ENCODE measurements at regions not wholly inside any gene's neighbourhood (a gene's known extent, or its start where the extent isn't known, plus 50 kb on each side); places are given as distances from the start of the nearest gene placed in this dataset.
"Not testable (repeated sequence)": the region's sequence is repeated elsewhere in the genome, so short reads cannot be mapped to it uniquely, and the experiment has no call there.

- no peak for FAIRE-seq
- WGBS, 3 donors = 35 to 60% (median 48%) methylated on average over 3 of the region's 3 CpGs
These were observed 77.3 kb upstream of the ZNF366 start for GRCh38 chr5:72584466-72584865.

GRCh38 chr5:72579290-72579689 lies 72.1 kb upstream of the ZNF366 start:
- FAIRE-seq = not testable (repeated sequence)
- WGBS, 3 donors = 94 to 97% (median 95%) methylated on average over 2 of the region's 2 CpGs

More at GRCh38 chr5:72584466-72584865, 77.3 kb upstream of the ZNF366 start:
- no peaks in the 10 kb centered on the region for H3K9me3 ChIP-seq (ENCODE audit: control insufficient read depth in 2 of 2, insufficient read depth in 1 of 2, low read depth in 1 of 2, low read length in 1 of 2)
- H3K4me3 ChIP-seq (ENCODE audit: low read depth in 1 of 3, low read length in 3 of 3) = no peak overlapping the region
- no peak overlapping the region for H3K27ac ChIP-seq (ENCODE audit: low read depth in 1 of 3, low read length in 2 of 3)
- DNase-seq = peak in 1 of 2 donors; percentile 28
- H3K4me1 ChIP-seq (ENCODE audit: control insufficient read depth in 3 of 3, insufficient read depth in 2 of 3, low read depth in 1 of 3, low read length in 2 of 3) = no peaks in the 10 kb centered on the region
- no peaks in the 10 kb centered on the region for H3K36me3 ChIP-seq (ENCODE audit: control insufficient read depth in 3 of 3, insufficient read depth in 2 of 3, low read depth in 1 of 3, low read length in 3 of 3)
- H3K27me3 ChIP-seq (ENCODE audit: control insufficient read depth in 3 of 3, insufficient read depth in 3 of 3, low read length in 3 of 3) = no peaks in the 10 kb centered on the region

GRCh38 chr5:72572236-72572765 lies 65.1 kb upstream of the ZNF366 start:
- no peak for FAIRE-seq
- Histone ChIP-seq H3K36me3 (ENCODE audit: control insufficient read depth in 3 of 3, insufficient read depth in 2 of 3, low read depth in 1 of 3, low read length in 3 of 3) (no peaks in the 10 kb centered on the region), H3K9me3 (ENCODE audit: control insufficient read depth in 2 of 2, insufficient read depth in 1 of 2, low read depth in 1 of 2, low read length in 1 of 2) (no peaks in the 10 kb centered on the region), H3K4me3 (ENCODE audit: low read depth in 1 of 3, low read length in 3 of 3) (no peak overlapping the region), H3K27me3 (ENCODE audit: control insufficient read depth in 3 of 3, insufficient read depth in 3 of 3, low read length in 3 of 3) (peaks cover 0 to 7% (median 0%) of the 10 kb centered on the region in 3 donors), H3K4me1 (ENCODE audit: control insufficient read depth in 3 of 3, insufficient read depth in 2 of 3, low read depth in 1 of 3, low read length in 2 of 3) (no peaks in the 10 kb centered on the region), H3K27ac (ENCODE audit: low read depth in 1 of 3, low read length in 2 of 3) (no peak overlapping the region)
- DNase-seq = no peak
- 71 to 85% (median 82%) methylated on average over 4 of the region's 4 CpGs for WGBS, 3 donors

More at GRCh38 chr5:72579290-72579689, 72.1 kb upstream of the ZNF366 start:
- not testable (repeated sequence) for H3K27me3 ChIP-seq (ENCODE audit: control insufficient read depth in 3 of 3, insufficient read depth in 3 of 3, low read length in 3 of 3); H3K4me1 ChIP-seq (ENCODE audit: control insufficient read depth in 3 of 3, insufficient read depth in 2 of 3, low read depth in 1 of 3, low read length in 2 of 3); H3K4me3 ChIP-seq (ENCODE audit: low read depth in 1 of 3, low read length in 3 of 3); H3K27ac ChIP-seq (ENCODE audit: low read depth in 1 of 3, low read length in 2 of 3); H3K36me3 ChIP-seq (ENCODE audit: control insufficient read depth in 3 of 3, insufficient read depth in 2 of 3, low read depth in 1 of 3, low read length in 3 of 3); H3K9me3 ChIP-seq (ENCODE audit: control insufficient read depth in 2 of 2, insufficient read depth in 1 of 2, low read depth in 1 of 2, low read length in 1 of 2); DNase-seq

- Histone ChIP-seq H3K36me3 (ENCODE audit: control insufficient read depth in 3 of 3, insufficient read depth in 2 of 3, low read depth in 1 of 3, low read length in 3 of 3) (no peaks in the 10 kb centered on the region), H3K4me1 (ENCODE audit: control insufficient read depth in 3 of 3, insufficient read depth in 2 of 3, low read depth in 1 of 3, low read length in 2 of 3) (no peaks in the 10 kb centered on the region), H3K9me3 (ENCODE audit: control insufficient read depth in 2 of 2, insufficient read depth in 1 of 2, low read depth in 1 of 2, low read length in 1 of 2) (no peaks in the 10 kb centered on the region), H3K4me3 (ENCODE audit: low read depth in 1 of 3, low read length in 3 of 3) (no peak overlapping the region), H3K27ac (ENCODE audit: low read depth in 1 of 3, low read length in 2 of 3) (no peak overlapping the region), H3K27me3 (ENCODE audit: control insufficient read depth in 3 of 3, insufficient read depth in 3 of 3, low read length in 3 of 3) (peaks cover 0 to 7% (median 0%) of the 10 kb centered on the region in 3 donors)
- DNase-seq = no peak
- 76 to 82% (median 77%) methylated on average over 5 of the region's 5 CpGs for WGBS, 3 donors
- FAIRE-seq = no peak
These were observed 62.3 kb upstream of the ZNF366 start for GRCh38 chr5:72569408-72569944.

GRCh38 chr5:72566746-72567145 lies 59.5 kb upstream of the ZNF366 start:
- H3K4me3 ChIP-seq (ENCODE audit: low read depth in 1 of 3, low read length in 3 of 3) = no peak overlapping the region
- 86 to 95% (median 95%) methylated on average over 1 of the region's 1 CpG for WGBS, 3 donors
- DNase-seq (no peak), FAIRE-seq (no peak)
- H3K9me3 ChIP-seq (ENCODE audit: control insufficient read depth in 2 of 2, insufficient read depth in 1 of 2, low read depth in 1 of 2, low read length in 1 of 2) = no peaks in the 10 kb centered on the region
- no peaks in the 10 kb centered on the region for H3K4me1 ChIP-seq (ENCODE audit: control insufficient read depth in 3 of 3, insufficient read depth in 2 of 3, low read depth in 1 of 3, low read length in 2 of 3)
- no peak overlapping the region for H3K27ac ChIP-seq (ENCODE audit: low read depth in 1 of 3, low read length in 2 of 3)
- H3K27me3 ChIP-seq (ENCODE audit: control insufficient read depth in 3 of 3, insufficient read depth in 3 of 3, low read length in 3 of 3) = peaks cover 0 to 2% (median 0%) of the 10 kb centered on the region in 3 donors
- H3K36me3 ChIP-seq (ENCODE audit: control insufficient read depth in 3 of 3, insufficient read depth in 2 of 3, low read depth in 1 of 3, low read length in 3 of 3) = no peaks in the 10 kb centered on the region

GRCh38 chr5:72565513-72566289 lies 58.5 kb upstream of the ZNF366 start:
- Histone ChIP-seq H3K4me3 (ENCODE audit: low read depth in 1 of 3, low read length in 3 of 3) (no peak overlapping the region), H3K9me3 (ENCODE audit: control insufficient read depth in 2 of 2, insufficient read depth in 1 of 2, low read depth in 1 of 2, low read length in 1 of 2) (no peaks in the 10 kb centered on the region), H3K27ac (ENCODE audit: low read depth in 1 of 3, low read length in 2 of 3) (no peak overlapping the region), H3K36me3 (ENCODE audit: control insufficient read depth in 3 of 3, insufficient read depth in 2 of 3, low read depth in 1 of 3, low read length in 3 of 3) (no peaks in the 10 kb centered on the region), H3K4me1 (ENCODE audit: control insufficient read depth in 3 of 3, insufficient read depth in 2 of 3, low read depth in 1 of 3, low read length in 2 of 3) (no peaks in the 10 kb centered on the region), H3K27me3 (ENCODE audit: control insufficient read depth in 3 of 3, insufficient read depth in 3 of 3, low read length in 3 of 3) (no peaks in the 10 kb centered on the region)
- 76 to 86% (median 78%) methylated on average over 8 of the region's 8 CpGs for WGBS, 3 donors
- no peak for DNase-seq
- FAIRE-seq = no peak

- H3K27ac ChIP-seq (ENCODE audit: low read depth in 1 of 3, low read length in 2 of 3) = no peak overlapping the region
- no peaks in the 10 kb centered on the region for H3K36me3 ChIP-seq (ENCODE audit: control insufficient read depth in 3 of 3, insufficient read depth in 2 of 3, low read depth in 1 of 3, low read length in 3 of 3)
- no peaks in the 10 kb centered on the region for H3K27me3 ChIP-seq (ENCODE audit: control insufficient read depth in 3 of 3, insufficient read depth in 3 of 3, low read length in 3 of 3)
- FAIRE-seq (no peak), DNase-seq (no peak)
- 86 to 94% (median 93%) methylated on average over 2 of the region's 2 CpGs for WGBS, 3 donors
- H3K4me3 ChIP-seq (ENCODE audit: low read depth in 1 of 3, low read length in 3 of 3) = no peak overlapping the region
- H3K4me1 ChIP-seq (ENCODE audit: control insufficient read depth in 3 of 3, insufficient read depth in 2 of 3, low read depth in 1 of 3, low read length in 2 of 3) = no peaks in the 10 kb centered on the region
- H3K9me3 ChIP-seq (ENCODE audit: control insufficient read depth in 2 of 2, insufficient read depth in 1 of 2, low read depth in 1 of 2, low read length in 1 of 2) = no peaks in the 10 kb centered on the region
These were observed 55.5 kb upstream of the ZNF366 start for GRCh38 chr5:72562717-72563116.

GRCh38 chr5:72561148-72561972 lies 54.1 kb upstream of the ZNF366 start:
- Histone ChIP-seq H3K36me3 (ENCODE audit: control insufficient read depth in 3 of 3, insufficient read depth in 2 of 3, low read depth in 1 of 3, low read length in 3 of 3) (no peaks in the 10 kb centered on the region), H3K4me1 (ENCODE audit: control insufficient read depth in 3 of 3, insufficient read depth in 2 of 3, low read depth in 1 of 3, low read length in 2 of 3) (peaks cover 0 to 6% (median 3%) of the 10 kb centered on the region in 3 donors), H3K27ac (ENCODE audit: low read depth in 1 of 3, low read length in 2 of 3) (no peak overlapping the region), H3K9me3 (ENCODE audit: control insufficient read depth in 2 of 2, insufficient read depth in 1 of 2, low read depth in 1 of 2, low read length in 1 of 2) (no peaks in the 10 kb centered on the region), H3K27me3 (ENCODE audit: control insufficient read depth in 3 of 3, insufficient read depth in 3 of 3, low read length in 3 of 3) (no peaks in the 10 kb centered on the region), H3K4me3 (ENCODE audit: low read depth in 1 of 3, low read length in 3 of 3) (no peak overlapping the region)
- FAIRE-seq = no peak
- no peak for DNase-seq
- 76 to 85% (median 83%) methylated on average over 5 of the region's 5 CpGs for WGBS, 3 donors
